ENCODE measurements at regions not wholly inside any gene's neighbourhood (a gene's known extent, or its start where the extent isn't known, plus 50 kb on each side); places are given as distances from the start of the nearest gene placed in this dataset.

DNA sequence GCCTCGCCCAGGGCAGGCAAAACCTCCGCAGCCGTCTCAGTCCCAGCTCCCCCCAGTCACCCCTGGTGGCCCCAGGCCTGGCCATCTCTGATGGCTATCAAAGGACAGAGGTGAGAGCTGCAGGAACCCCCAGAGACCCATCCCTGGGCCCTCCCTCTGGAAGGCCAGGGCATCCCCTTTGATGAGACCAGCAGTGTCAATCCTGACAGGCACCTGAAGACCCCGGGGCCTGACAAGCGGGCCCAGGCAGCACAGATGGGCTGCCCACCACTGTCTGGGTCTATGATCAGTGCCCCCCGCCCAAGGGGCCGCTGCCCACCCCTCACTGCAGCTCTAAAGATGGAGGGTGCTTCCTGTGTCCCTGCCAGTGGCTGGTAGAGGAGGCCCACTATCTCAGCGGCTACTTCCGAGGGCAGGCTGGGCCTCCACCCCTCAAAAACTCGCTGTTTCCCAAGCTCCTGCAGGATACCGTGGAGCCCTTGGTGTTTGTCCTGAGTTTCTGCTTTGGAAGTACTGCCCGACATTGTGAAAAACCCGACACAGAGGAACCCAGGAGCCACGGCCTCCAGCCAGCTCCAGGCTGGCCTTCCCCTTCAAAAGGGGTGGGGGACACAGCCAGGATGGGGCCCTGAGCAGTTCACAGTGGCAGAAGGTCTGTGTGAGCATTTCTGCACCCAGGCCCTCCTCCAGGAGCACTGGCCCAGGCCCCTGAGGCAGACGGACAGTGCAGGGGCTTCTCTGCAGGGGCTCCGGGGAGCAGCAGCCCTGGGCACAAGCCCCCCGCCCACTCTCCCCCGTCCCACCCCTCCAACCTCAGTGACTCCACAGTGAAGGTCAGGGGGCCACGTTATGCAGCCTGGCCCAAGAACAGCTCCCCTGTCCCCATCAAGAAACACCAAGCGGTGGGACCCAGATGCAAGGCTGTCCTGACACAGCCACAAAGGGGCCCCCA, 99.2 kb downstream of the PDGFA start:
- ATAC-seq (ENCODE audit: low read depth) (no peak), DNase-seq (ENCODE audit: low spot score) (peak; percentile 28)
- no peaks in the 10 kb centered on the region for H3K36me3 ChIP-seq (ENCODE audit: low read depth)
- no peaks in the 10 kb centered on the region for H3K27me3 ChIP-seq (ENCODE audit: insufficient read depth, poor library complexity, severe bottlenecking)
- TF ChIP-seq, protein P1, sequence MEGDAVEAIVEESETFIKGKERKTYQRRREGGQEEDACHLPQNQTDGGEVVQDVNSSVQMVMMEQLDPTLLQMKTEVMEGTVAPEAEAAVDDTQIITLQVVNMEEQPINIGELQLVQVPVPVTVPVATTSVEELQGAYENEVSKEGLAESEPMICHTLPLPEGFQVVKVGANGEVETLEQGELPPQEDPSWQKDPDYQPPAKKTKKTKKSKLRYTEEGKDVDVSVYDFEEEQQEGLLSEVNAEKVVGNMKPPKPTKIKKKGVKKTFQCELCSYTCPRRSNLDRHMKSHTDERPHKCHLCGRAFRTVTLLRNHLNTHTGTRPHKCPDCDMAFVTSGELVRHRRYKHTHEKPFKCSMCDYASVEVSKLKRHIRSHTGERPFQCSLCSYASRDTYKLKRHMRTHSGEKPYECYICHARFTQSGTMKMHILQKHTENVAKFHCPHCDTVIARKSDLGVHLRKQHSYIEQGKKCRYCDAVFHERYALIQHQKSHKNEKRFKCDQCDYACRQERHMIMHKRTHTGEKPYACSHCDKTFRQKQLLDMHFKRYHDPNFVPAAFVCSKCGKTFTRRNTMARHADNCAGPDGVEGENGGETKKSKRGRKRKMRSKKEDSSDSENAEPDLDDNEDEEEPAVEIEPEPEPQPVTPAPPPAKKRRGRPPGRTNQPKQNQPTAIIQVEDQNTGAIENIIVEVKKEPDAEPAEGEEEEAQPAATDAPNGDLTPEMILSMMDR (IDR thresholded peaks at IDR 0.05; ENCODE audit: poor library complexity, severe bottlenecking): no peak
- no peak overlapping the region for H3K27ac ChIP-seq (ENCODE audit: poor library complexity, severe bottlenecking)
- peaks cover 2% of the 10 kb centered on the region for H3K9me3 ChIP-seq (ENCODE audit: severe bottlenecking)
- no peaks in the 10 kb centered on the region for H3K4me1 ChIP-seq (ENCODE audit: insufficient read depth, poor library complexity, severe bottlenecking)
- no peak overlapping the region for H3K4me3 ChIP-seq (ENCODE audit: severe bottlenecking)

DNA sequence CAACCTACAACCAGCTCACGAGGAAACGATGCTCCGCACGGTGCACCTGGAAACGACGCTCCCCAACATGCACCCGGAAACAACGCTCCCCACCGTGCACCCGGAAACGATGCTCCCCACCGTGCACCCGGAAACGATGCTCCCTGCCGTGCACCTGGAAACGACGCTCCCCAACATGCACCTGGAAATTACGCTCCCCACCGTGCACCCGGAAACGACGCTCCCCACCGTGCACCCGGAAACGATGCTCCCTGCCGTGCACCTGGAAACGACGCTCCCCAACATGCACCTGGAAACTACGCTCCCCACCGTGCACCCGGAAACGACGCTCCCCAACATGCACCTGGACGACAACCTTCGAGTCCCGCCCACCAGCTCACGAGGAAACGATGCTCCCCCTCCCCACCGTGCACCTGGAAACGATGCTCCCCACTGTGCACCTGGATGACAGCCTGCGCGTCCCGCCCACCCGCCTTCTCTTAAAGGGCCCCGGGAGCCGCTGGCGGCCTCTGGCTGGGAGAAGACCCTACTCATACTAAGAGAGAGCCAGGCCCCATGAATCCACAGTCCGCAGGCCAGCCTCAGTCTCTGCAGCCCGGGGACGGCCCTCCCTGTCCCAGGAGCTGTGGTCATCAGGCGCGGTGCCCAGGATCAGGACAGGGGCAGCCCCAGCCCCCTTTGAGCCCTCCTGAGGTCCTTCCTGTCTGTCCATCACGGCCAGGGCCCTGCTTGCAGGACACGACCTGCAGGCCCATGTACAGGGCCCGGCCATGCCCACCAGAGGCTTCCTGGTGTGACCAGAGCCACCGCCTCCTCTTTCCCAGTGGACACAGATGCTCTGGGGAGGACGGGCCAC, 98.3 kb downstream of the PDGFA start:
- DNase-seq (ENCODE audit: low spot score): no peak
- no peak for ATAC-seq (ENCODE audit: low read depth)
- H3K27ac ChIP-seq (ENCODE audit: poor library complexity, severe bottlenecking): no peak overlapping the region

DNA sequence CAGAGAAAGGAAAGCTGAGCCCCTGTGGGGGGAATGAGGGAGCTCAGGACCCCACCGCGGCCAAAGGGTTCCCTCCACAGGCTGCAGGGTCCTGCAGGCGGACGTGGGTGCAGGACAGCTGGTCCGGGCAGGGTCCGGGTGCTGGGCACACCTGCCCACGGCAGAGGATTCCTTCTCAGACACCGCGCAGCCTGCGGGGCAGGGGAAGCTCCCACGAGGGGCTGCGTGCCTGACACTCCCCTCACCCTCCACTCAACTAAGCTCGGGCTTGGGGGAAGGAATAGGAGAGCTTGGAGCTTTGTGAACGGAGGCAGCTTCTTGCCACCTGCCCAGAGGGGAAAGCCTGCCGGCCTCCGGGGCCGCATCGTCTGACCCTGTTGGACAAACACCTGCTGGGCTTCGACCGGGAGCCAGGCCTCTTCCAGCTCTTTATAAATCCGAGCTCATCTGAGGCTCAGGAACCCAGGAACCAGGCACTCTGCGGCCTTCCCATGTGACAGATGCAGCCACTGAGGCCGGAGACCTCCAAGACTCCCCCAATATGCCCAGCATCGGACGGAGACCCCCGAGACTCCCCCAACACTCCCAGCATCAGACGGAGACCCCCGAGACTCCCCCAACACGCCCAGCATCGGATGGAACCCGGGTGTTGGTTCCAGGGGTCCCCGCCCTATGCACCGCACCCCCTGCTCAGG, 97.3 kb downstream of the PDGFA start:
- TF ChIP-seq, protein P1 (IDR thresholded peaks at IDR 0.05; ENCODE audit: poor library complexity, severe bottlenecking): no peak
- H3K36me3 ChIP-seq (ENCODE audit: low read depth): no peaks in the 10 kb centered on the region
- no peak overlapping the region for H3K4me3 ChIP-seq (ENCODE audit: severe bottlenecking)
- ATAC-seq (ENCODE audit: low read depth) (no peak), DNase-seq (ENCODE audit: low spot score) (no peak)
- H3K9me3 ChIP-seq (ENCODE audit: severe bottlenecking): peaks cover 2% of the 10 kb centered on the region
- H3K27me3 ChIP-seq (ENCODE audit: insufficient read depth, poor library complexity, severe bottlenecking): no peaks in the 10 kb centered on the region
- H3K27ac ChIP-seq (ENCODE audit: poor library complexity, severe bottlenecking): no peak overlapping the region
- H3K4me1 ChIP-seq (ENCODE audit: insufficient read depth, poor library complexity, severe bottlenecking): no peaks in the 10 kb centered on the region

More for the DNA sequence above, 98.3 kb downstream of the PDGFA start:
- H3K4me3 ChIP-seq (ENCODE audit: severe bottlenecking): no peak overlapping the region
- H3K4me1 ChIP-seq (ENCODE audit: insufficient read depth, poor library complexity, severe bottlenecking): no peaks in the 10 kb centered on the region
- H3K9me3 ChIP-seq (ENCODE audit: severe bottlenecking): peaks cover 2% of the 10 kb centered on the region
- TF ChIP-seq, protein P1 (IDR thresholded peaks at IDR 0.05; ENCODE audit: poor library complexity, severe bottlenecking): no peak
- no peaks in the 10 kb centered on the region for H3K27me3 ChIP-seq (ENCODE audit: insufficient read depth, poor library complexity, severe bottlenecking)
- H3K36me3 ChIP-seq (ENCODE audit: low read depth): no peaks in the 10 kb centered on the region

- no peaks in the 10 kb centered on the region for H3K4me1 ChIP-seq (ENCODE audit: insufficient read depth, poor library complexity, severe bottlenecking)
- no peak for ATAC-seq (ENCODE audit: low read depth)
- H3K27me3 ChIP-seq (ENCODE audit: insufficient read depth, poor library complexity, severe bottlenecking): no peaks in the 10 kb centered on the region
- TF ChIP-seq, protein P1 (IDR thresholded peaks at IDR 0.05; ENCODE audit: poor library complexity, severe bottlenecking): no peak
- no peak for DNase-seq (ENCODE audit: low spot score)
- H3K4me3 ChIP-seq (ENCODE audit: severe bottlenecking): no peak overlapping the region
- H3K9me3 ChIP-seq (ENCODE audit: severe bottlenecking): peaks cover 1% of the 10 kb centered on the region
- H3K36me3 ChIP-seq (ENCODE audit: low read depth): no peaks in the 10 kb centered on the region
- no peak overlapping the region for H3K27ac ChIP-seq (ENCODE audit: poor library complexity, severe bottlenecking)
Observed at GRCh38 chr7:422886-423225, 96.8 kb downstream of the PDGFA start.
